SK-N-MC (cell line): ENCODE measurements at regions not wholly inside any gene's neighbourhood (a gene's known extent, or its start where the extent isn't known, plus 50 kb on each side); places are given as distances from the start of the nearest gene placed in this dataset.

Experiments used
- EZH2 ChIP-seq: fragments of 200-600 bp; sonication (generic); IDR thresholded peaks from one replicate; pipeline ENCODE4 v1.6.1; 2017; ENCODE audit warnings: antibody characterized with exemption
- FOXP2 ChIP-seq: optimal IDR thresholded peaks from 2 replicates; pipeline ENCODE3; 2011; ENCODE audit warnings: mild to moderate bottlenecking, moderate library complexity; ENCODE audit not compliant: insufficient read depth; ENCODE audit errors: extremely low read length, control extremely low read depth
- POLR2AphosphoS5 ChIP-seq: IDR thresholded peaks from 2 replicates; pipeline ENCODE4 v1.6.1; 2012; ENCODE audit warnings: mild to moderate bottlenecking, low read depth, low read length, borderline replicate concordance

GRCh38 chr10:10800961-10801360 is 216.7 kb upstream of the CELF2 start:
- TF ChIP-seq EZH2: no peak
- no peak for TF ChIP-seq POLR2AphosphoS5
- TF ChIP-seq FOXP2: no peak
